ENCODE measurements at regions not wholly inside any gene's neighbourhood (a gene's known extent, or its start where the extent isn't known, plus 50 kb on each side); places are given as distances from the start of the nearest gene placed in this dataset.

- H4K20me1 ChIP-seq (replicated peaks; ENCODE audit: control insufficient read depth, extremely low read depth, insufficient read depth, low read length), result no peaks in the 10 kb centered on the region
- H2AFZ ChIP-seq (ENCODE audit: low read depth, low read length), result peak overlapping the region; percentile 81
- BruUV-seq (replicated peaks), result no TSS peak
- no peak overlapping the region for H3K4me3 ChIP-seq (replicated peaks in 1 of 3; ENCODE audit: insufficient read depth in 1 of 3, low read depth in 1 of 3, low read length in 3 of 3)
- dilution Hi-C loops (cut with MboI; ENCODE audit: extremely low pct_ligation_motif_present, low sequenced_read_pairs), result no loop called here
- H3K36me3 ChIP-seq (ENCODE audit: control insufficient read depth in 2 of 2, extremely low read depth in 1 of 2, insufficient read depth in 2 of 2, low read length in 2 of 2), result no peaks in the 10 kb centered on the region
- no peak overlapping the region for H3K4me2 ChIP-seq (ENCODE audit: insufficient read depth, low read length)
- H3K27ac ChIP-seq (ENCODE audit: insufficient read depth, low read depth, low read length), result peak overlapping the region; percentile 37
- POLR2A ChIA-PET, result interaction anchor here (1.1 kb wide), 1 partner anchor 14 kb away, joined by 3 read pairs; no protein-coding TSS in a partner anchor
- FAIRE-seq (peak; percentile 18), DNase-seq (ENCODE audit: low read depth, low spot score) (peak; percentile 85)
- H3K27me3 ChIP-seq (ENCODE audit: control insufficient read depth in 2 of 2, insufficient read depth in 2 of 2, low read length in 2 of 2), result no peaks in the 10 kb centered on the region
- intact Hi-C loops (cut with micrococcal nuclease), result no loop called here
- no peak for TF ChIP-seq EZH2 (IDR thresholded peaks at IDR 0.05; ENCODE audit: borderline replicate concordance, low read depth, low read length, severe bottlenecking)
- no peak for TF ChIP-seq CTCF (IDR thresholded peaks at IDR 0.05; ENCODE audit: extremely low read depth in 1 of 2, insufficient read depth in 1 of 2, low read depth in 1 of 2, low read length in 2 of 2)
- no peak for TF ChIP-seq MYC (IDR thresholded peaks at IDR 0.05; ENCODE audit: low read depth, low read length)
- TF ChIP-seq POLR2AphosphoS5 (IDR thresholded peaks at IDR 0.05; ENCODE audit: insufficient read depth, low read depth, low read length), result no peak
- no peak for TF ChIP-seq JUN (IDR thresholded peaks at IDR 0.05; ENCODE audit: borderline replicate concordance, insufficient read depth, insufficient read length, low read depth)
- no peak for TF ChIP-seq GATA2 (IDR thresholded peaks at IDR 0.05; ENCODE audit: insufficient read depth, insufficient read length, low read depth, low read length)
- no peak for TF ChIP-seq MAX (IDR thresholded peaks at IDR 0.05; ENCODE audit: insufficient read depth, insufficient read length)
- no peak for TF ChIP-seq FOS (IDR thresholded peaks at IDR 0.05; ENCODE audit: borderline replicate concordance, insufficient read depth, low read length)
- TF ChIP-seq POLR2A (IDR thresholded peaks at IDR 0.05; ENCODE audit: low read depth, low read length), result no peak
- no peaks in the 10 kb centered on the region for H3K9me3 ChIP-seq (replicated peaks; ENCODE audit: control insufficient read depth, insufficient read depth, low read length)
- H3K79me2 ChIP-seq (ENCODE audit: control insufficient read depth, insufficient read depth, low read length), result no peaks in the 10 kb centered on the region
- H3K9me1 ChIP-seq (replicated peaks; ENCODE audit: control insufficient read depth, extremely low read depth, insufficient read depth, low read length), result no peaks in the 10 kb centered on the region
- no peak overlapping the region for H3K9ac ChIP-seq (replicated peaks; ENCODE audit: extremely low read depth, insufficient read depth, low read length)
- H3K4me1 ChIP-seq (ENCODE audit: control insufficient read depth, extremely low read depth, insufficient read depth, low read length), result peaks cover 29% of the 10 kb centered on the region
- CTCF ChIA-PET, result interaction anchor here (0.8 to 1.1 kb wide), 5 partner anchors 9 to 155 kb away, joined by 3 to 4 read pairs (median 3); no protein-coding TSS in a partner anchor
Observed at GRCh38 chr2:142825861-142826260, 51.6 kb upstream of the KYNU start.

Measured in endothelial cell of umbilical vein (primary cell).